ENCODE measurements at regions not wholly inside any gene's neighbourhood (a gene's known extent, or its start where the extent isn't known, plus 50 kb on each side); places are given as distances from the start of the nearest gene placed in this dataset.

GRCh38 chr2:67726416-67726815 lies 329.3 kb downstream of the ETAA1 start:
- TF ChIP-seq, protein P1, sequence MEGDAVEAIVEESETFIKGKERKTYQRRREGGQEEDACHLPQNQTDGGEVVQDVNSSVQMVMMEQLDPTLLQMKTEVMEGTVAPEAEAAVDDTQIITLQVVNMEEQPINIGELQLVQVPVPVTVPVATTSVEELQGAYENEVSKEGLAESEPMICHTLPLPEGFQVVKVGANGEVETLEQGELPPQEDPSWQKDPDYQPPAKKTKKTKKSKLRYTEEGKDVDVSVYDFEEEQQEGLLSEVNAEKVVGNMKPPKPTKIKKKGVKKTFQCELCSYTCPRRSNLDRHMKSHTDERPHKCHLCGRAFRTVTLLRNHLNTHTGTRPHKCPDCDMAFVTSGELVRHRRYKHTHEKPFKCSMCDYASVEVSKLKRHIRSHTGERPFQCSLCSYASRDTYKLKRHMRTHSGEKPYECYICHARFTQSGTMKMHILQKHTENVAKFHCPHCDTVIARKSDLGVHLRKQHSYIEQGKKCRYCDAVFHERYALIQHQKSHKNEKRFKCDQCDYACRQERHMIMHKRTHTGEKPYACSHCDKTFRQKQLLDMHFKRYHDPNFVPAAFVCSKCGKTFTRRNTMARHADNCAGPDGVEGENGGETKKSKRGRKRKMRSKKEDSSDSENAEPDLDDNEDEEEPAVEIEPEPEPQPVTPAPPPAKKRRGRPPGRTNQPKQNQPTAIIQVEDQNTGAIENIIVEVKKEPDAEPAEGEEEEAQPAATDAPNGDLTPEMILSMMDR (IDR thresholded peaks at IDR 0.05; ENCODE audit: low read depth, low read length) = no peak
- no peak for DNase-seq
- H3K4me3 ChIP-seq (ENCODE audit: low read depth, low read length) = no peak overlapping the region
- H3K36me3 ChIP-seq = no peaks in the 10 kb centered on the region
- H3K27me3 ChIP-seq (ENCODE audit: insufficient read depth, low read depth, severe bottlenecking) = peaks cover 90% of the 10 kb centered on the region
- peaks cover 4% of the 10 kb centered on the region for H3K9me3 ChIP-seq (ENCODE audit: severe bottlenecking)
- H3K27ac ChIP-seq = no peak overlapping the region

- TF ChIP-seq, protein P1 (IDR thresholded peaks at IDR 0.05; ENCODE audit: low read depth, low read length) = no peak
- Histone ChIP-seq H3K27ac (no peak overlapping the region), H3K4me3 (ENCODE audit: low read depth, low read length) (no peak overlapping the region), H3K9me3 (ENCODE audit: severe bottlenecking) (peaks cover 4% of the 10 kb centered on the region), H3K36me3 (no peaks in the 10 kb centered on the region), H3K27me3 (ENCODE audit: insufficient read depth, low read depth, severe bottlenecking) (peaks cover 94% of the 10 kb centered on the region)
- no peak for DNase-seq
Measured at GRCh38 chr2:67727131-67727530, 330.0 kb downstream of the ETAA1 start.

DNA sequence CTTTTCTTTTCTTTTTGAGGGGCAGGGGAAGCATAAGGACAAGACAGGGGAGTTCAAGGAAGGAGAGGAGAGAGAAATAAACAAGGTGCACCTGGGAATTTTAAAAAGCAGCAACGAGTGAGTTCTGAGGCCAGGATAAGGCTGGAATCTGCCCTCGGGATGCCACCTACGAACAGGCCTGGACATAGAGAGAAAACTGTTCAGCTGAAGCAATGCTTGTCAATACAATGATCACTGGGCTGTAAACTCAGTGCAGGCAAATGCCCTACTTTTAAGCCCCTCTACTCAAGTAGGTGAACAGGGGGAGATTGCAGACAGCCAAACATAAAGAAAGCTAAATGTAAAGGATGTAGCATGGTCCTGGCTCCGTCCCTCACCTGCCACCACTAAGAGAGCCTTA lies 330.5 kb downstream of the ETAA1 start:
- peaks cover 95% of the 10 kb centered on the region for H3K27me3 ChIP-seq (ENCODE audit: insufficient read depth, low read depth, severe bottlenecking)
- H3K9me3 ChIP-seq (ENCODE audit: severe bottlenecking) = peaks cover 4% of the 10 kb centered on the region
- no peak for DNase-seq

GRCh38 chr2:67729474-67729873 lies 332.3 kb downstream of the ETAA1 start:
- Histone ChIP-seq H3K4me3 (ENCODE audit: low read depth, low read length) (no peak overlapping the region), H3K27me3 (ENCODE audit: insufficient read depth, low read depth, severe bottlenecking) (peaks cover 93% of the 10 kb centered on the region), H3K9me3 (ENCODE audit: severe bottlenecking) (peaks cover 4% of the 10 kb centered on the region), H3K27ac (no peak overlapping the region), H3K36me3 (no peaks in the 10 kb centered on the region)
- no peak for DNase-seq
- TF ChIP-seq, protein P1 (IDR thresholded peaks at IDR 0.05; ENCODE audit: low read depth, low read length) = no peak

More for the DNA sequence above, 330.5 kb downstream of the ETAA1 start:
- TF ChIP-seq, protein P1 (IDR thresholded peaks at IDR 0.05; ENCODE audit: low read depth, low read length) = no peak
- no peaks in the 10 kb centered on the region for H3K36me3 ChIP-seq
- H3K4me3 ChIP-seq (ENCODE audit: low read depth, low read length) = no peak overlapping the region
- H3K27ac ChIP-seq = no peak overlapping the region

- TF ChIP-seq, protein P1 (IDR thresholded peaks at IDR 0.05; ENCODE audit: low read depth, low read length) = peak; percentile 62
- Histone ChIP-seq H3K36me3 (no peaks in the 10 kb centered on the region), H3K9me3 (ENCODE audit: severe bottlenecking) (peaks cover 4% of the 10 kb centered on the region), H3K27ac (no peak overlapping the region), H3K4me3 (ENCODE audit: low read depth, low read length) (no peak overlapping the region), H3K27me3 (ENCODE audit: insufficient read depth, low read depth, severe bottlenecking) (peaks cover 90% of the 10 kb centered on the region)
- DNase-seq = peak; percentile 44
Measured at GRCh38 chr2:67733517-67733916, 329.3 kb downstream of the C1D start.

DNA sequence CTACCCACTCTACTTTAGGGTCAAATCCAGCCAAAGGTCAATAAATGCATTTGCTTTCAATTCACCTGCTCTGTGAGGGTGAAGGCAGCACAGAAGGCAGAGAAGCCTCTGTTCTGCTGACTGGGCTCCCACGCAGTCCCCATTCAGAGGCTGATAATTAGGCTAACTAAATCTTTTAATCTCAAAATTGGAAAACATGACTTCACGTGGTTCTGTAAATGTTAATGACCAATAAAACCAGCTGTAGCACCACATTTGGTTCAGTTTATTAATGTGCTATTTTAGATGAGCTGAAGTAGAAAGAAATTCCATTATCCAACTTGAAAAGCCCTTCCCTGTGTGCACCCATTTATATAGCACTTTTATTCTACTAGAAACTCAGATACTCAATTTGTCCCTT lies 310.6 kb downstream of the C1D start:
- H3K36me3 ChIP-seq = no peaks in the 10 kb centered on the region
- DNase-seq = no peak
- no peak overlapping the region for H3K27ac ChIP-seq
- TF ChIP-seq, protein P1 (IDR thresholded peaks at IDR 0.05; ENCODE audit: low read depth, low read length) = no peak
- H3K27me3 ChIP-seq (ENCODE audit: insufficient read depth, low read depth, severe bottlenecking) = peaks cover 99% of the 10 kb centered on the region
- H3K4me3 ChIP-seq (ENCODE audit: low read depth, low read length) = no peak overlapping the region
- peaks cover 2% of the 10 kb centered on the region for H3K9me3 ChIP-seq (ENCODE audit: severe bottlenecking)
